ENCODE measurements at regions not wholly inside any gene's neighbourhood (a gene's known extent, or its start where the extent isn't known, plus 50 kb on each side); places are given as distances from the start of the nearest gene placed in this dataset.

DNA sequence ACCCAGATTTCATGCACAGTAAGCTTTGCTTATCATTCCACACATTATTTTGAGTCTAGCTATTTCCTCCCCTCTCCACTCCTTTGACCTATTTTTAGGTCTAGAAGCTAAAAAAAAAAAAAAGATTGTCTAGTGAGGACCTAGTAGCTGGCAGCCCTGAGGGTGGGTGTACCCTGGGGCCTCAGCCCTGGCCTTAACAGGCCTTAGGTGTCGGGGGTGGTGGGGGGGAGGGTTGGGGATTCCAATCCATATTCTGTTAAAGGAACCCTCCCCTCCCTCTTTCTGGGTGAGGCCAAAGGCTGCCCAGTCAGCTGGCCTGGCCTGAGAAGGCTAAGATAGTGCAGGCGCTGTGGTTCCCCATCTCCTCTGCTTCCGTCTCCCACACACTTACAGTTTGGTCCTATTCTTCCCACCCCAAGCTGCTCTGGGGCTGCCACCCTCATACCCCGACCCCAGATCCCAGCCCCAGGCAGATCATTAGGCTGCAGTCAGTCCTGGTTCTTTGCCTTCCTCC, 65.5 kb upstream of the HK2 start:
- TF ChIP-seq, protein P1, sequence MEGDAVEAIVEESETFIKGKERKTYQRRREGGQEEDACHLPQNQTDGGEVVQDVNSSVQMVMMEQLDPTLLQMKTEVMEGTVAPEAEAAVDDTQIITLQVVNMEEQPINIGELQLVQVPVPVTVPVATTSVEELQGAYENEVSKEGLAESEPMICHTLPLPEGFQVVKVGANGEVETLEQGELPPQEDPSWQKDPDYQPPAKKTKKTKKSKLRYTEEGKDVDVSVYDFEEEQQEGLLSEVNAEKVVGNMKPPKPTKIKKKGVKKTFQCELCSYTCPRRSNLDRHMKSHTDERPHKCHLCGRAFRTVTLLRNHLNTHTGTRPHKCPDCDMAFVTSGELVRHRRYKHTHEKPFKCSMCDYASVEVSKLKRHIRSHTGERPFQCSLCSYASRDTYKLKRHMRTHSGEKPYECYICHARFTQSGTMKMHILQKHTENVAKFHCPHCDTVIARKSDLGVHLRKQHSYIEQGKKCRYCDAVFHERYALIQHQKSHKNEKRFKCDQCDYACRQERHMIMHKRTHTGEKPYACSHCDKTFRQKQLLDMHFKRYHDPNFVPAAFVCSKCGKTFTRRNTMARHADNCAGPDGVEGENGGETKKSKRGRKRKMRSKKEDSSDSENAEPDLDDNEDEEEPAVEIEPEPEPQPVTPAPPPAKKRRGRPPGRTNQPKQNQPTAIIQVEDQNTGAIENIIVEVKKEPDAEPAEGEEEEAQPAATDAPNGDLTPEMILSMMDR (IDR thresholded peaks at IDR 0.05; ENCODE audit: low read depth, low read length), result no peak
- TF ChIP-seq POLR2A (IDR thresholded peaks at IDR 0.05; ENCODE audit: extremely low read depth, insufficient read length), result no peak
- TF ChIP-seq, protein P2, sequence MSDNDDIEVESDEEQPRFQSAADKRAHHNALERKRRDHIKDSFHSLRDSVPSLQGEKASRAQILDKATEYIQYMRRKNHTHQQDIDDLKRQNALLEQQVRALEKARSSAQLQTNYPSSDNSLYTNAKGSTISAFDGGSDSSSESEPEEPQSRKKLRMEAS (IDR thresholded peaks at IDR 0.05; ENCODE audit: low read depth, low read length), result no peak

Measured in NB4 (cell line).